ENCODE measurements at regions not wholly inside any gene's neighbourhood (a gene's known extent, or its start where the extent isn't known, plus 50 kb on each side); places are given as distances from the start of the nearest gene placed in this dataset.

DNA sequence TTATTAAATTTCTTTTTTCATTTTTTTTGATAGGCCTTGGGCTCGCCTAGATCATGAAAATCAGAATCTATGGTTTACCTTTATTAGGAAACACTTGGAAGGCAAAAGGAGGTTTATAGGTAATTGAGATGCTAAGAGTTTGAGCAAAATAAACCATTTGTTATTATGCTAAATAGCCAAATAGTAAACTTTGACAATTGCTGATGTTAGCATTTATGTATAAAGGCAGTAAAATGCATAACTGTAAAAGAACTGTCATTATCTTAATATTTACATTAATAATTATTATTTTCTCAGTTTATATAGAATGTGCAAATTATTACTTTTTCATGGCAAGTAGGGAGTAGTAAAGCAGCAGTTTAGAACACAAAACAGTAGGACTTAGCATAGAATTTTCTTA lies 1737.8 kb upstream of the PRR20A start:
- TF ChIP-seq, protein P1, sequence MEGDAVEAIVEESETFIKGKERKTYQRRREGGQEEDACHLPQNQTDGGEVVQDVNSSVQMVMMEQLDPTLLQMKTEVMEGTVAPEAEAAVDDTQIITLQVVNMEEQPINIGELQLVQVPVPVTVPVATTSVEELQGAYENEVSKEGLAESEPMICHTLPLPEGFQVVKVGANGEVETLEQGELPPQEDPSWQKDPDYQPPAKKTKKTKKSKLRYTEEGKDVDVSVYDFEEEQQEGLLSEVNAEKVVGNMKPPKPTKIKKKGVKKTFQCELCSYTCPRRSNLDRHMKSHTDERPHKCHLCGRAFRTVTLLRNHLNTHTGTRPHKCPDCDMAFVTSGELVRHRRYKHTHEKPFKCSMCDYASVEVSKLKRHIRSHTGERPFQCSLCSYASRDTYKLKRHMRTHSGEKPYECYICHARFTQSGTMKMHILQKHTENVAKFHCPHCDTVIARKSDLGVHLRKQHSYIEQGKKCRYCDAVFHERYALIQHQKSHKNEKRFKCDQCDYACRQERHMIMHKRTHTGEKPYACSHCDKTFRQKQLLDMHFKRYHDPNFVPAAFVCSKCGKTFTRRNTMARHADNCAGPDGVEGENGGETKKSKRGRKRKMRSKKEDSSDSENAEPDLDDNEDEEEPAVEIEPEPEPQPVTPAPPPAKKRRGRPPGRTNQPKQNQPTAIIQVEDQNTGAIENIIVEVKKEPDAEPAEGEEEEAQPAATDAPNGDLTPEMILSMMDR (conservative IDR thresholded peaks at IDR 0.05; ENCODE audit: low read depth, low read length): no peak
- TF ChIP-seq EZH2phosphoT487 (IDR thresholded peaks at IDR 0.05; ENCODE audit: borderline replicate concordance, low read length): no peak

Data from PC-3 (cell line).